T-helper 2 cell (primary cell): ENCODE measurements at regions not wholly inside any gene's neighbourhood (a gene's known extent, or its start where the extent isn't known, plus 50 kb on each side); places are given as distances from the start of the nearest gene placed in this dataset.

ENCODE experiments used
- DNase-seq, 5 experiments: peaks; one replicate each; pipeline versions ENCODE4 v3.0.0 to v3.0.0-alpha.2; 2012 to 2022

GRCh38 chr1:68551459-68551858, 54.6 kb upstream of the DEPDC1 start:
- no peak for DNase-seq

GRCh38 chr1:68558321-68559026, 61.6 kb upstream of the DEPDC1 start:
- peak in 1 of 5 experiments; percentile 1 for DNase-seq

GRCh38 chr1:68565923-68566322, 69.0 kb upstream of the DEPDC1 start:
- no peak for DNase-seq

- no peak for DNase-seq
These were observed 74.0 kb upstream of the DEPDC1 start for GRCh38 chr1:68570871-68571270.

GRCh38 chr1:68571454-68572235, 74.8 kb upstream of the DEPDC1 start:
- no peak for DNase-seq

GRCh38 chr1:68585351-68585750, 88.5 kb upstream of the DEPDC1 start:
- DNase-seq, result no peak

GRCh38 chr1:68586766-68587165, 89.9 kb upstream of the DEPDC1 start:
- no peak for DNase-seq

- DNase-seq, result no peak
These were observed 91.4 kb upstream of the DEPDC1 start for GRCh38 chr1:68588304-68588703.

GRCh38 chr1:68590473-68590872, 93.6 kb upstream of the DEPDC1 start:
- DNase-seq, result no peak

- no peak for DNase-seq
These were observed 98.0 kb upstream of the DEPDC1 start for GRCh38 chr1:68594851-68595250.

GRCh38 chr1:68600049-68600661, 103.3 kb upstream of the DEPDC1 start:
- DNase-seq, result no peak

- DNase-seq, result no peak
These were observed 111.4 kb upstream of the DEPDC1 start for GRCh38 chr1:68608289-68608688.

- no peak for DNase-seq
These were observed 118.4 kb upstream of the DEPDC1 start for GRCh38 chr1:68615312-68615711.

GRCh38 chr1:68617942-68618341, 121.1 kb upstream of the DEPDC1 start:
- no peak for DNase-seq

GRCh38 chr1:68620571-68620970, 123.7 kb upstream of the DEPDC1 start:
- no peak for DNase-seq

GRCh38 chr1:68623700-68624099, 126.8 kb upstream of the DEPDC1 start:
- DNase-seq, result no peak

GRCh38 chr1:68624233-68624632, 127.4 kb upstream of the DEPDC1 start:
- no peak for DNase-seq

GRCh38 chr1:68625624-68626023, 128.7 kb upstream of the DEPDC1 start:
- no peak for DNase-seq

GRCh38 chr1:68633141-68633919, 136.4 kb upstream of the DEPDC1 start:
- no peak for DNase-seq

- DNase-seq, result no peak
These were observed 147.6 kb upstream of the DEPDC1 start for GRCh38 chr1:68644504-68644903.

GRCh38 chr1:68651115-68651514, 154.2 kb upstream of the DEPDC1 start:
- no peak for DNase-seq

- no peak for DNase-seq
These were observed 157.0 kb upstream of the DEPDC1 start for GRCh38 chr1:68653882-68654281.

- DNase-seq, result no peak
These were observed 176.9 kb upstream of the DEPDC1 start for GRCh38 chr1:68673771-68674170.
